MCF 10A (cell line): ENCODE measurements at regions not wholly inside any gene's neighbourhood (a gene's known extent, or its start where the extent isn't known, plus 50 kb on each side); places are given as distances from the start of the nearest gene placed in this dataset.

Source experiments
- BruUV-seq: library from RNA; stranded (reverse); fragments of 400-500 nt; replicated peaks from 2 replicates; lab custom pipeline; 2021; lab: Mats Ljungman, UMichigan
- CTCF ChIA-PET: fragments of 300-600 bp; sonication (Branson Sonifier 250); formaldehyde crosslinking; extraction: SDS; loops from one replicate; lab custom pipeline; 2021; ENCODE audit warnings: antibody characterized with exemption, inconsistent platforms; lab: Yijun Ruan, JAX
- POLR2A ChIA-PET: fragments of 300-600, 350-650 bp; sonication (Branson Sonifier 250); formaldehyde crosslinking; extraction: SDS; loops from one replicate; lab custom pipeline; 2020; ENCODE audit warnings: antibody characterized with exemption, inconsistent platforms; lab: Yijun Ruan, JAX
- DNase-seq: peaks from one replicate; pipeline ENCODE4 v3.0.0-alpha.2; 2018; ENCODE audit not compliant: unreplicated experiment
- H3K27ac Mint-ChIP-seq: one replicate; pipeline ENCODE4 v1.8.0; 2022; ENCODE audit warnings: mild to moderate bottlenecking, low read depth, mixed read lengths; ENCODE audit not compliant: unreplicated experiment
- H3K27me3 Mint-ChIP-seq: one replicate; pipeline ENCODE4 v1.8.0; 2022; ENCODE audit warnings: mixed read lengths; ENCODE audit not compliant: insufficient read depth, unreplicated experiment
- H3K36me3 Mint-ChIP-seq: one replicate; pipeline ENCODE4 v1.8.0; 2022; ENCODE audit warnings: mild to moderate bottlenecking, moderate library complexity, mixed read lengths; ENCODE audit not compliant: insufficient read depth, unreplicated experiment
- H3K4me1 Mint-ChIP-seq: one replicate; pipeline ENCODE4 v1.8.0; 2022; ENCODE audit warnings: mixed read lengths; ENCODE audit not compliant: insufficient read depth, unreplicated experiment
- H3K4me3 Mint-ChIP-seq: one replicate; pipeline ENCODE4 v1.8.0; 2022; ENCODE audit warnings: mild to moderate bottlenecking, moderate library complexity, mixed read lengths; ENCODE audit not compliant: unreplicated experiment
- H3K9me3 Mint-ChIP-seq: one replicate; pipeline ENCODE4 v1.8.0; 2022; ENCODE audit warnings: mixed read lengths; ENCODE audit not compliant: unreplicated experiment
- CTCF ChIP-seq: fragments of 200-600 bp; IDR thresholded peaks from one replicate; pipeline ENCODE4 v1.8.0; 2022; ENCODE audit warnings: antibody characterized with exemption, mild to moderate bottlenecking; ENCODE audit not compliant: unreplicated experiment
- intact Hi-C: fragments of 100-400 bp; cut with micrococcal nuclease; formaldehyde crosslinking; loops from 2 replicates; pipeline ENCODE4 v1.14.1; 2022

DNA sequence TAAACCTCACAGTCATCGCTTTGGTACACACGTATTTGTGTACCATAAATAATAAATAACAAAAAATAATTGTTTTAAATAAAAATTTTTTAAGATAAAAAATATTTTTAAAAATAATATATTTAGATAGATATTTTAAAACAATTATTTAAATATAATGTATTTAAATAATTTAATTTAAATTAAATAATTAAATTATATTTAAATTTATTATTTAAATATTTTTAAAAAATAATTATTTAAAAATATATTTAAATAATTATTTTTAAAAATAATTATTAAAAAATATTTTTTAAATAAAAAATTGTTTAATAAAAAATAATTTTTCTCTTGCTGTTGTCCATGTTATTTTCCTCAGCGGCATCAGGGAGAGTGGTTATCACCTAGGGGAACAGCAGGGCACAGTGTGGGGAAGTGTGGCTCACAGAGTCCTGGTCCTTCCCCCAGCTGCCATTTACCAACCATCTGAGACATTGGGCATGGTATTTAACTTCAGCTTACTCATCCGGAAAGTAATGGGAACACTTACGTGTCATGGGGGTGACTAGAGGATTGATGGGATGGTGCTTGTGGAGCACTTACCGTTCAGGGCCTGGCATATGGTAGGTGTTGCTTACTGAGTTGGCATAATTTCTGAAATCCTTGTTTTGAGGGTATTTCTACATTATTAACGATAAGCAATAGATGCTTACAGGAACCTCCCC is 92.9 kb upstream of the TSPAN2 start:
- ChIA-PET POLR2A (interaction anchor here (0.6 to 1.8 kb wide), 3 partner anchors 10 to 167 kb away, joined by 3 to 10 read pairs (median 5); no protein-coding TSS in a partner anchor), CTCF (interaction anchor here (0.9 to 1.6 kb wide), 2 partner anchors 45 to 287 kb away, joined by 3 to 4 read pairs; no protein-coding TSS in a partner anchor)
- Mint-ChIP-seq H3K27me3 (no peaks in the 10 kb centered on the region), H3K4me1 (peaks cover 29% of the 10 kb centered on the region), H3K9me3 (no peaks in the 10 kb centered on the region), H3K36me3 (no peaks in the 10 kb centered on the region), H3K27ac (no peak overlapping the region), H3K4me3 (no peak overlapping the region)
- intact Hi-C loops: no loop called here
- peak; percentile 53 for DNase-seq
- TF ChIP-seq CTCF: no peak
- no TSS peak for BruUV-seq

- CTCF ChIA-PET: interaction anchor here (0.9 to 1.2 kb wide), 2 partner anchors 250 to 288 kb away, joined by 3 read pairs; no protein-coding TSS in a partner anchor
- Mint-ChIP-seq H3K9me3 (no peaks in the 10 kb centered on the region), H3K4me1 (peaks cover 29% of the 10 kb centered on the region), H3K36me3 (no peaks in the 10 kb centered on the region), H3K27me3 (no peaks in the 10 kb centered on the region), H3K27ac (no peak overlapping the region), H3K4me3 (no peak overlapping the region)
- intact Hi-C loops: no loop called here
- DNase-seq: no peak
- no TSS peak for BruUV-seq
- POLR2A ChIA-PET: interaction anchor here (0.7 to 1.9 kb wide), 3 partner anchors 9 to 168 kb away, joined by 5 to 10 read pairs (median 6); no protein-coding TSS in a partner anchor
- no peak for TF ChIP-seq CTCF
Measured at GRCh38 chr1:115181231-115181630, 91.9 kb upstream of the TSPAN2 start.

GRCh38 chr1:115179397-115180079 is 90.2 kb upstream of the TSPAN2 start:
- peaks cover 21% of the 10 kb centered on the region for H3K4me1 Mint-ChIP-seq
- intact Hi-C loops: no loop called here
- no peaks in the 10 kb centered on the region for H3K27me3 Mint-ChIP-seq
- peak; percentile 73 for DNase-seq
- TF ChIP-seq CTCF: no peak
- no peaks in the 10 kb centered on the region for H3K9me3 Mint-ChIP-seq
- ChIA-PET POLR2A (interaction anchor here (0.9 to 1.9 kb wide), 4 partner anchors 10 to 1620 kb away, joined by 3 to 6 read pairs (median 5); no protein-coding TSS in a partner anchor), CTCF (no interaction called here)
- peak overlapping the region; percentile 85 for H3K27ac Mint-ChIP-seq
- H3K4me3 Mint-ChIP-seq: no peak overlapping the region
- H3K36me3 Mint-ChIP-seq: no peaks in the 10 kb centered on the region
- BruUV-seq: no TSS peak

DNA sequence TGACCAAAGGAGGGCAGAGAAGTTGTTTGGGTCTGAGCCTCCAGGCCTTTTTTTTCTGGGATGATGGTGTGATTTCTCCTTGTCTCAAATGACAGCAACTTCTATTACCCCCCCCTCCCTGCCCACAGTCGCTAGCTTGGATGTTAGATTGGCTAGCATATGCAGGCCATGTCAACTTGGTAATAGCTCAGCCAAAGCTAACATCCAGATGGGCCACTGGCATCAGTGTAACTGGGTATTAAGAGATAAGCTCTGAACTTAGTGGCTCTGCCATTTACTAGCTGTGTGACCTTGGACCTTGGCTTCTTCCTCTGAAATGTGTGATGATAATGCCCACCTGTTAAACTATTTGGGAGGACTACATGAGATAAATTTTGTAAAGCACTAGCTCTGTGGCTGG is 86.9 kb upstream of the TSPAN2 start:
- H3K36me3 Mint-ChIP-seq: peaks cover 6% of the 10 kb centered on the region
- H3K4me3 Mint-ChIP-seq: no peak overlapping the region
- peaks cover 7% of the 10 kb centered on the region for H3K9me3 Mint-ChIP-seq
- no TSS peak for BruUV-seq
- intact Hi-C loops: no loop called here
- DNase-seq: no peak
- TF ChIP-seq CTCF: no peak
- CTCF ChIA-PET: interaction anchor here (0.7 to 1.8 kb wide), 5 partner anchors 14 to 327 kb away, joined by 3 to 6 read pairs (median 3); no protein-coding TSS in a partner anchor
- H3K27ac Mint-ChIP-seq: no peak overlapping the region
- H3K27me3 Mint-ChIP-seq: no peaks in the 10 kb centered on the region
- POLR2A ChIA-PET: interaction anchor here (0.9 to 1.3 kb wide), 5 partner anchors 8 to 75 kb away, joined by 3 to 5 read pairs (median 3); no protein-coding TSS in a partner anchor
- H3K4me1 Mint-ChIP-seq: peaks cover 34% of the 10 kb centered on the region
